H9 (cell line): ENCODE measurements at regions not wholly inside any gene's neighbourhood (a gene's known extent, or its start where the extent isn't known, plus 50 kb on each side); places are given as distances from the start of the nearest gene placed in this dataset.

Experiments
- DNase-seq: peaks from one replicate; pipeline ENCODE4 v3.0.0-alpha.2; 2017
- H2AFZ ChIP-seq: one replicate; pipeline ENCODE4 v1.6.1; 2013; ENCODE audit warnings: mild to moderate bottlenecking, low read length, control low read depth, moderate library complexity
- H2AK5ac ChIP-seq: 2 replicates; pipeline ENCODE4 v1.6.1; 2013; ENCODE audit warnings: low read length, control low read depth, mixed read lengths; ENCODE audit not compliant: insufficient read length
- H2BK120ac ChIP-seq: one replicate; pipeline ENCODE4 v1.6.1; 2013; ENCODE audit warnings: low read depth, mild to moderate bottlenecking, low read length, control low read depth, inconsistent platforms; ENCODE audit not compliant: poor library complexity, severe bottlenecking
- H2BK12ac ChIP-seq: 2 replicates; pipeline ENCODE4 v1.6.1; 2013; ENCODE audit warnings: low read length, control low read depth, mixed read lengths, low read depth; ENCODE audit not compliant: insufficient read length
- H2BK15ac ChIP-seq: 2 replicates; pipeline ENCODE4 v1.6.1; 2013; ENCODE audit warnings: low read depth, low read length, control low read depth
- H2BK20ac ChIP-seq: one replicate; pipeline ENCODE4 v1.6.1; 2013; ENCODE audit warnings: low read depth, mild to moderate bottlenecking, low read length, control low read depth, inconsistent platforms; ENCODE audit not compliant: poor library complexity, severe bottlenecking
- H2BK5ac ChIP-seq: 2 replicates; pipeline ENCODE4 v1.6.1; 2013; ENCODE audit warnings: low read length, control low read depth, mixed read lengths; ENCODE audit not compliant: insufficient read length
- H3K14ac ChIP-seq: 2 replicates; pipeline ENCODE4 v1.6.1; 2013; ENCODE audit warnings: low read length, control low read depth; ENCODE audit not compliant: insufficient read depth
- H3K18ac ChIP-seq: 2 replicates; pipeline ENCODE4 v1.6.1; 2013; ENCODE audit warnings: low read depth, mild to moderate bottlenecking, mixed read lengths, low read length, control low read depth; ENCODE audit not compliant: insufficient read length
- H3K23ac ChIP-seq: 2 replicates; pipeline ENCODE4 v1.6.1; 2013; ENCODE audit warnings: low read length, control low read depth, mixed read lengths, low read depth; ENCODE audit not compliant: insufficient read length
- H3K23me2 ChIP-seq: 2 replicates; pipeline ENCODE4 v1.6.1; 2013; ENCODE audit warnings: low read depth, mild to moderate bottlenecking, mixed read lengths, low read length, control low read depth; ENCODE audit not compliant: insufficient read length, poor library complexity, severe bottlenecking
- H3K27ac ChIP-seq: 2 replicates; pipeline ENCODE4 v1.5.1; 2013; ENCODE audit warnings: low read length, control low read depth, mixed read lengths, low read depth; ENCODE audit not compliant: insufficient read length
- H3K27me3 ChIP-seq: 2 replicates; pipeline ENCODE4 v1.6.1; 2013; ENCODE audit warnings: low read length, control low read depth, inconsistent platforms; ENCODE audit not compliant: insufficient read depth
- H3K4ac ChIP-seq: 2 replicates; pipeline ENCODE4 v1.6.1; 2013; ENCODE audit warnings: low read depth, mild to moderate bottlenecking, control low read depth, inconsistent platforms, low read length, moderate library complexity
- H3K4me1 ChIP-seq: 2 replicates; pipeline ENCODE4 v1.6.1; 2013; ENCODE audit warnings: low read length, control low read depth, inconsistent platforms; ENCODE audit not compliant: insufficient read depth
- H3K4me2 ChIP-seq: 2 replicates; pipeline ENCODE4 v1.6.1; 2013; ENCODE audit warnings: low read length, control low read depth, mixed read lengths; ENCODE audit not compliant: insufficient read length, insufficient read depth
- H3K56ac ChIP-seq: 2 replicates; pipeline ENCODE4 v1.6.1; 2013; ENCODE audit warnings: low read depth, mild to moderate bottlenecking, mixed read lengths, low read length, control low read depth; ENCODE audit not compliant: insufficient read length
- H3K79me1 ChIP-seq: 2 replicates; pipeline ENCODE4 v1.6.1; 2013; ENCODE audit warnings: low read depth, mild to moderate bottlenecking, moderate library complexity, low read length, control low read depth, inconsistent platforms; ENCODE audit not compliant: insufficient read depth, poor library complexity, severe bottlenecking
- H3K79me2 ChIP-seq: 2 replicates; pipeline ENCODE4 v1.6.1; 2013; ENCODE audit warnings: low read length, control low read depth, inconsistent platforms; ENCODE audit not compliant: insufficient read depth
- H3K9ac ChIP-seq: 2 replicates; pipeline ENCODE4 v1.6.1; 2013; ENCODE audit warnings: low read length, control low read depth, mixed read lengths; ENCODE audit not compliant: insufficient read length; ENCODE audit errors: extremely low read depth
- H3K9me3 ChIP-seq: one replicate; pipeline ENCODE4 v1.6.1; 2013; ENCODE audit warnings: low read depth, low read length, inconsistent platforms; ENCODE audit not compliant: control insufficient read depth
- H3T11ph ChIP-seq: one replicate; pipeline ENCODE4 v1.6.1; 2013; ENCODE audit warnings: mild to moderate bottlenecking, low read length, control low read depth, inconsistent platforms
- H4K20me1 ChIP-seq: one replicate; pipeline ENCODE4 v1.6.1; 2013; ENCODE audit not compliant: control insufficient read depth, insufficient read length, insufficient read depth
- H4K5ac ChIP-seq: 2 replicates; pipeline ENCODE4 v1.6.1; 2013; ENCODE audit warnings: low read depth, mild to moderate bottlenecking, mixed read lengths, low read length, control low read depth; ENCODE audit not compliant: insufficient read length
- H4K8ac ChIP-seq: replicated peaks from 2 replicates; pipeline ENCODE4 v1.6.1; 2013; ENCODE audit warnings: low read length, control low read depth, mixed read lengths, low read depth; ENCODE audit not compliant: insufficient read length
- H4K91ac ChIP-seq: 2 replicates; pipeline ENCODE4 v1.6.1; 2013; ENCODE audit warnings: low read depth, mild to moderate bottlenecking, moderate library complexity, mixed read lengths, low read length, control low read depth; ENCODE audit not compliant: insufficient read length
- H3K27ac Mint-ChIP-seq, 3 experiments: 2 replicates in 2 of 3; 3 replicates in 1 of 3; pipeline ENCODE4 v1.8.0; 2020 to 2021; ENCODE audit warnings: mixed read lengths in 3 of 3, mild to moderate bottlenecking in 1 of 3, moderate library complexity in 1 of 3
- H3K27me3 Mint-ChIP-seq: 2 replicates; pipeline ENCODE4 v1.8.0; 2021; ENCODE audit warnings: low read depth, mild to moderate bottlenecking, moderate library complexity, mixed read lengths
- H3K36me3 Mint-ChIP-seq, 3 experiments: 2 replicates in 2 of 3; 3 replicates in 1 of 3; pipeline ENCODE4 v1.8.0; 2020 to 2021; ENCODE audit warnings: low read depth in 3 of 3, mixed read lengths in 3 of 3; ENCODE audit not compliant: insufficient read depth in 1 of 3
- H3K4me1 Mint-ChIP-seq, 2 experiments: 2 replicates each; pipeline ENCODE4 v1.8.0; 2020; ENCODE audit warnings: mixed read lengths in 2 of 2
- H3K4me3 Mint-ChIP-seq, 2 experiments: 2 replicates in 1 of 2; 3 replicates in 1 of 2; pipeline ENCODE4 v1.8.0; 2020 to 2021; ENCODE audit warnings: mild to moderate bottlenecking in 2 of 2, mixed read lengths in 2 of 2, moderate library complexity in 1 of 2
- H3K9me3 Mint-ChIP-seq, 2 experiments: 2 replicates in 1 of 2; 3 replicates in 1 of 2; pipeline ENCODE4 v1.8.0; 2020; ENCODE audit warnings: mild to moderate bottlenecking in 2 of 2, mixed read lengths in 2 of 2, moderate library complexity in 1 of 2
- CTCF ChIP-seq: fragments of 200-600 bp; sonication (generic); conservative IDR thresholded peaks from 3 replicates; pipeline ENCODE4 v1.8.0; 2021; ENCODE audit warnings: antibody characterized with exemption, mild to moderate bottlenecking
- WGBS: extraction: QIAGEN DNeasy Blood & Tissue Kit; methylation state at CpG from one replicate; pipeline ENCODE4 v1.1.7; 2013; ENCODE audit warnings: missing lambda C conversion rate, low lambda C conversion rate, mixed read lengths; ENCODE audit not compliant: insufficient read length; ENCODE audit errors: extremely low coverage; 5-methylcytosine and 5-hydroxymethylcytosine counted together

- Histone ChIP-seq H3K79me1 (no peaks in the 10 kb centered on the region), H3K9ac (no peak overlapping the region), H3K4me1 (no peaks in the 10 kb centered on the region), H3K56ac (no peak overlapping the region), H3K23ac (no peak overlapping the region), H3K27ac (no peak overlapping the region), H2AK5ac (no peak overlapping the region), H4K20me1 (no peaks in the 10 kb centered on the region), H3K27me3 (no peaks in the 10 kb centered on the region), H3K18ac (no peak overlapping the region), H3K23me2 (no peaks in the 10 kb centered on the region), H2BK20ac (no peak overlapping the region), H3K14ac (no peak overlapping the region), H2BK12ac (no peak overlapping the region), H3K9me3 (no peaks in the 10 kb centered on the region), H3K79me2 (no peaks in the 10 kb centered on the region), H4K5ac (no peak overlapping the region), H3K4ac (no peak overlapping the region), H2AFZ (no peak overlapping the region), H4K91ac (no peak overlapping the region), H3K4me2 (no peak overlapping the region), H3T11ph (no peak overlapping the region), H4K8ac (no peak overlapping the region), H2BK15ac (no peak overlapping the region), H2BK5ac (no peak overlapping the region), H2BK120ac (no peak overlapping the region)
- no peak for DNase-seq
- WGBS: no CpG with 5 or more reads among the region's 2 CpGs
- Mint-ChIP-seq H3K4me1 (peaks cover 10 to 11% of the 10 kb centered on the region in 2 experiments), H3K4me3 (no peak overlapping the region), H3K9me3 (peaks cover 2 to 3% of the 10 kb centered on the region in 2 experiments; a peak in 3 of 5 replicates), H3K27ac (no peak overlapping the region), H3K36me3 (0 out of 7 replicates have a peak, but pooled peaks cover 0 to 1% (median 0%) of the 10 kb centered on the region in 3 experiments), H3K27me3 (no peaks in the 10 kb centered on the region)
- TF ChIP-seq CTCF: no peak
Measured at GRCh38 chr6:139508576-139508975, 134.1 kb upstream of the CITED2 start.
